GM18517 (cell line): ENCODE measurements at regions not wholly inside any gene's neighbourhood (a gene's known extent, or its start where the extent isn't known, plus 50 kb on each side); places are given as distances from the start of the nearest gene placed in this dataset.

Experiments used
- ATAC-seq: cut with Tn5 transposase; IDR thresholded peaks from one replicate; pipeline ENCODE4 v1.9.1; 2021; ENCODE audit warnings: mild to moderate bottlenecking, moderate library complexity; ENCODE audit not compliant: unreplicated experiment

GRCh38 chr17:72588961-72589360, 468.1 kb downstream of the SOX9 start:
- no peak for ATAC-seq

- no peak for ATAC-seq
Observed at GRCh38 chr17:72590382-72590781, 469.6 kb downstream of the SOX9 start.

DNA sequence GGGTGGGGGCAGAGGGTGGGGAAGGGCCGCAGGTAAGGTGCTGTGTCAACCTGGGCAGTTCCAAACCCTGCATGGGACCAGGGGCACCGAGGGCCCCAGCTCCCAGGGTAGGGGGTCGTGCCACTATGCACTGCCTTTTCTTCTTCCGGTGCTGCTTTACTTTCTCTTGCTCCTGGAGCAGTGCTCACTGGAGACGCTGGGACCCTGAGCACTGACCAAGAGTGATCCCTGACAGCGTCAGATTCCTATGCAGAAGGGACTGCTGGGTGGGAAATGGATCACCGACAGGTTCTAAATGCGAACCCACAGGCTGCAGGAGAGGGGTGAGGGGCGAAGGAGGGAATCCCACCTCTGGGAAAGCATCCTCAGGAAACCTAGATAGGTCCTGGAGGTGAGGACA, 470.1 kb downstream of the SOX9 start:
- ATAC-seq, result no peak

DNA sequence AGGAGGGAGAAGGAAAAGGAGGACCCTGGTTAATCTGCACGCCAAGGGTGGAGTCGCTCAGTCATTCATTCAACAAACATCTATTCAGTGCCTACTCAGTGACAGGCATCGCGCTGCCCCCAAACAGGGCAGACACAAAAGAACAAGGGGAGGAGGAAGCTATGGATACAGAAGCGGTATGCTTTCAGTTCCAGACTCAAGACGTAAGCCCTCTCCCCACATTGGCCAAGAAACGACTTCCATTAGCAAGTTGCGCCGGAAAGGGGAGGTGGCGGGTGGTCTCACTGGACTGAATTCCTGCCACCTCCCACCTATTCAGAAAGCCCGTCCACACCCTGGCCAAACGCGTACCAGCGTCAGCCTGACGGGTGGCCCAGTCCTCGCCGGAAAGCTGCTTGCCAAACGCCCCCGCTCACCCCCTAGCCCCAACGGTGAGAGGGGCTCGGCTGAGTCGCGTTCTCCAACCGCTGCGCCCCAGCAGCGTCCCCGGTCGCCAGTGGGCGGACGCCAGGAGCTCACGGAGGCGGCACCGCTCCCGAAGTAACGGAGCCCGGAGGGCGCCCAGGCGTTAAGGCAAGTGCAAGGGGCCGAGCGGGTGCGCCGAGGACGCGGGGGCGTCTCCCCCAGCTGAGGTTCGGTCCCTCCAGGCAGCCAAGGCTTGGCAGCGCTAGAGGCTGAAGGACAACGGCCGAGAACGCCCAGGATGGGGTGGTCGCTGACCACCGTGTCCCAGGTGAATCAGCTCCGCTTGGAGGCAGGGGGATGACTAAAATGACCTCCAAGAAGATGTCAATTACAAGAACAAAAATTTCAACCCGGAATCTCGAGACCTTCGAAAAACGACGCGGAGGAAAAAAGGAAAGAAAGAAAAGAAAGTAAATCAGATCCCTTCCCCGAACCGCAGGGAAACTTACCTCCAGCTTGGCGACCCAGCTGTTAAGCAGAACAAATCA, 470.7 kb downstream of the SOX9 start:
- ATAC-seq, result no peak

- ATAC-seq, result no peak
Observed at GRCh38 chr17:72592242-72592966, 471.6 kb downstream of the SOX9 start.

DNA sequence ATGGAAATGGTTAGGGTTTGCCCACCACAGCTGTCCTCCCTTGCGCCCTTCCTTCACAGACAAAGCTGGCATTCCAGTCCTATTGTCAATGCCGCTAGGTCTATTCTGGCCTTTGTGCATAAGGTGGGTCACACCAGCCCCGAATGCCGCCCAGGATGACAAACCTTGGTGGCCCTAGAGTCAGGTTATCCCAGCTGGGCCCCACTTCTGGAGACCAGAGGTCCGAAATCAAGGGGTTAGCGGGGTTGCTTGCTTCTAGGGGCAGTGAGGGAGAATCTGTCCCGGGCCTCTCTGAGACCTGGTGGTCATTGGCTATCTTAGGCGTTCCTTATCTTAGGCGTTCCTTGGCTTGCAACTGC, 472.1 kb downstream of the SOX9 start:
- ATAC-seq, result no peak

DNA sequence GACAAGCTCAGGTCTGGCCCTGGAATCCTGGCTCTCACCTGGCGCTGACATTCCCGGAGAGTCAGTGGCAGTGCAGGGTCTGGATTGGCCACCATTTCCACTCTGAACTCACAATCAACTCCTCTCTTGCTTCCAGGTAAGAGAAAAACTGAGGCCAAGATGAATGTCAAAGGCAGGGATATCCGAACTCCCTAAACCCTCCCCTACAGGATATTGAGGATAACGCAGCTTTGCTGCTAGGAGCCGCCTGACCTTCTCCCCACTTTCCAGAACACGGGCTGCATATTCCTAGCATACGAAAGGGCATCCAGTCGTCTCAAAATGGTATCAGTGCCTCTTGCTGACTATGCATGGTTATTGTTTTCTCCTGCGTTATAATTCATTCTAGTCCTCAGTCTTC, 473.4 kb downstream of the SOX9 start:
- ATAC-seq, result no peak
